ENCODE measurements at regions not wholly inside any gene's neighbourhood (a gene's known extent, or its start where the extent isn't known, plus 50 kb on each side); places are given as distances from the start of the nearest gene placed in this dataset.

GRCh38 chr3:34037260-34037659 is 238.8 kb downstream of the PDCD6IP start:
- TF ChIP-seq CTCF (IDR thresholded peaks at IDR 0.05) (no peak), POLR2A (IDR thresholded peaks at IDR 0.05) (no peak)

Measured in tibial nerve (tissue), 3 donors.